ENCODE measurements at regions not wholly inside any gene's neighbourhood (a gene's known extent, or its start where the extent isn't known, plus 50 kb on each side); places are given as distances from the start of the nearest gene placed in this dataset.
"Not testable (repeated sequence)": the region's sequence is repeated elsewhere in the genome, so short reads cannot be mapped to it uniquely, and the experiment has no call there.

DNA sequence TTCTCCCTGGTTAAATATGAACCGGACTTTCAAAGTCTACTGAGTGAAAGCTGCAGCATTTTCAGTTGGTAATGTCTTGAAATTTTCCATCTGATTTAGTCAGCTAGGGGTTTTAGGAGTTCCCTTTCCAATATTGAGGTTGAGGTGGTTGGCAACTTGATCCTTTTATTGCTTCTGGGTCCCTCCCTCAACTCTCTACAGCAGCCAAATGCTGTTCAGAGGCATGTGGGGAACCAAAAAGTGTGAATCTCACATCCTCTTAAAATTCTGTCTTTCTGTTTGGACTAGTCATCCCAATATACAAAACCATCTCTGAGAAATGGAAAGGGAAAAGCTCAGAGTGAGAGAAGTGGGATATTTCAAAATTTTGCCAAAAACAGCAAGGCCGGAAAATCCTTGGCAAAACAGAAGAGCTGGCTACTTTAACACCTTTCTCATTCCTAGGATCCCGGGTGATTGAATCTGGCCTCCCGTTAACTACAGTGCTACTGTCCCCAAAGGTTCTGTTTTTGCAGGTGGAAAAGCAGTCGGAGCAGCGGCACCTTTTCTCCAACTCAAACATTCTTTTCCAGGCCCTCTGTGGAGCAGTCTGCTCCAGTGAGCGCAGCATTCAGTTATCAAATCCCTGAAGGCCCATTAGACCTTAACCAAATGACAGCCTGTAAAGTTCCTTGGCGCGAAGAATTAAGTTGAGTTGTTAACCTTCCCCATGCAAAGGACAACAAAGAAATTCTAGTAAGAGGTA, 345.9 kb upstream of the NUDT12 start:
- DNase-seq, result peak; percentile 74

DNA sequence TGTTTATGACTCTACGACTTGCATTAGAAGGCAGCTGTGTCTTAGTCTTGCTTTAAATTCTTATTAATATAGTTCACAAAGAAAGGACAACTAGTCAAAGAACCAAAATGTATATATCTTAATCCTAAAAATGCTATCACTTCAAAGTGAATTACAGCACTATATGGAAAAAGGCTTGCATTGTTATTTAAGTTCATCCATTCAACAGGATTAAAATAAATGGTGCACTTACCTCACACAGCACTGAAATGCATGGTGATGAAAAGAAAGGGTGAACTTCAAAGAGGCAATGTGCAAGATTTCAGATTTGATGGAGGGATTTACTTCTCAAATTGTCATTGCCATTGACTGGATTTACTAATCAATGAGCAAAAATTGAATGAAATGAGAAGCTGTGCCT, 344.4 kb upstream of the NUDT12 start:
- no peak for DNase-seq

DNA sequence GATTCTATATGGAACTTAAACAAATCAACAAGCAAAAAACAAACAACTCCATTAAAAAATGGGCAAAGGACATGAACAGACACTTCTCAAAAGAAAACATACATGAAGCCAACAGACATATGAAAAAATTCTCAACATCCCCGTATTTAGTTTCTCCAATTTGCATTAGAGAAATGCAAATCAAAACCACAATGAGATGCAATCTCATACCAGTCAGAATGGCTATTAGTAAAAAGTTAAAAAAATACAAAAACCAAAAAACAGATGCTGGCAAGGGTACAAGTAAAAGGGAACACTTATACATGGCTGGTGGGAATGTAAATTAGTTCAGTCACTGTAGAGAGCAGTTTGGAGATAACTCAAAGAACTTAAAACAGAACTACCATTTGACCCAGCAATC, 342.1 kb upstream of the NUDT12 start:
- DNase-seq, result no peak

DNA sequence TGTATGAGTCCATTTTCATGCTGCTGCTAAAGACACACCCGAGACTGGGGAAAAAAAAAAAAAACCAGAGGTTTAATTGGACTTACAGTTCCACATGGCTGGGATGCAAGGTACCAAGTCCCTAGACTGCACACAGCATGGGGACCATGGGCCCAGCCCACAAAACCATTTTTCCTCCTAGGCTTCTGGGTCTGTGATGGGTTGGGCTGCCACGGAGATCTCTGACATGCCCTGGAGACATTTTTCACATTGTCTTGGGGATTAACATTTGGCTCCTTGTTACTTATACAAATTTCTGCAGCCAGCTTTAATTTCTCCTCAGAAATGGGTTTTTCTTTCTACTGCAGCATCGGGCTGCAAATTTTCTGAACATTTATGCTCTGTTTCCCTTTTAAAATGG, 340.3 kb upstream of the NUDT12 start:
- DNase-seq, result no peak

DNA sequence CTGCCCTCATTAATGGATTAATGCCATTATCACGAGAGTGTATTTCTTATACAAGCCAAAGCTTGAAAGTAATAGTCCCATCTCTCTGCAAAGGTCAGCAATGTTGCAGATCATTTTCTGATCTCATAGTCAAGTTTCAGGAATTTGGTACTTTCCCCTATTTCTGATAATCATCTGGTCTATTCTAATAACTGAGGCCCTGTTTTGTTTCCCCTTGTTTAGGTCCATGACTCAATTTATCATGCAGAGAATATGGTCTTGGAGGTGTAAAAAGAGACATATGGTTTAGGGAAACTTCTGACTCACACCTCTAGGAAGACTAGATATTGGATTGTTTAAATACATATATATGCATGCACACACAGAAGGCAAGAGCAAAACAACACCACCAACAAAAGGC, 339.3 kb upstream of the NUDT12 start:
- DNase-seq, result no peak

DNA sequence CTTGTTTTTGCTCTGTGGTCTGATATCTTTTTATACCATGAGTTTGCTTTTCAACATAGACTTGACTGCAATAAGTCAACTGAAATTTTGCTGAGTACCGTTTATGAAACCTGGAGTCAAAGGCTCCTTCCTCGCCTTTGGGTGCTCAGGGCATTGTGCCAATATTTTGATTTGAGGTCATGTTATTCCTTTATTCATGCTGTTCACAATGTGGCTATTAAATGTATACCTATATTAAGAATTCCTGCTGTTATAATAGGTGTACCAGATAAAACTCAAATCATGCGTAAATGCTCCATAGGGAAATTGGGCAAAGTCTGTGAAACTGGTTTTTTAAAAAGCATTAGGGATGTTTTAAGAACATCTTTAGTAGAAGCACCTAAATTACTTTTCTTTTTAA, 334.0 kb upstream of the NUDT12 start:
- DNase-seq, result no peak

DNA sequence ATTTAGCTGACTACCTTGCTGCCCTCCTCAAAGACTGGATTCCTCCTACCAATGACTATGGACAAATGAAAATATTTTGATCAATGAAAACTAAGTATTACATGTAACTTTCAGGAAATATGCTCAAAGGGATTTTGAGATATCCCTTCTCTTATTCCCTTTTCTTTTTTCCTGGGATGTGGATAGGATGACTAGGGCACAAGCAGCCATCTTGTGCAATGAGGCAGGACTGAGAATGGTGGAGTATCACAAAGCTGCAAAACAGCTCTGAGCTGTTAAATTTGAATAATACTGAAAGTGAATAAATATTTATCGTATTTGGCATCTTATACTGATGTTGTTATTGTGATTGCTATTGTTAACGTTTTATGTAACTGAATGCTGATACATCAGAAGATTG, 333.1 kb upstream of the NUDT12 start:
- DNase-seq, result no peak

DNA sequence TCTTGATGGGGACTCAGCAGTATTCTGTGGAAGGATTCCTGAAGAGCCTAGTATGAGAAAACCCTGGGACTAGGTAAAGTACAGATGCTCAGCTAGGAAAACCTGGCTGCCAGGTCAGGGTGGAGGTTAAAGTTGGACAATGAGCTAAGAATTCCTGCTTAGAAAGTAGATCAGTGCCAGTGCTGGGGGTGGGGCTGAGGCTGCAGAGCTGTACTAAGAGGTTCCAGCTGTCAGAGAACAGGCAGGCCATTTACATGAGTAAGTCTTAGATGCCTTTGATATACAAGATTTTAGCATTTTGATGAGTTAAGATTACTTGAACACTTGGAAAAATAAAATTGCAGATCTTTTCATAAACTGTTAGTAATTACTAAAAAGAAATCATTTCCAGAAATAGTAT, 332.3 kb upstream of the NUDT12 start:
- no peak for DNase-seq

DNA sequence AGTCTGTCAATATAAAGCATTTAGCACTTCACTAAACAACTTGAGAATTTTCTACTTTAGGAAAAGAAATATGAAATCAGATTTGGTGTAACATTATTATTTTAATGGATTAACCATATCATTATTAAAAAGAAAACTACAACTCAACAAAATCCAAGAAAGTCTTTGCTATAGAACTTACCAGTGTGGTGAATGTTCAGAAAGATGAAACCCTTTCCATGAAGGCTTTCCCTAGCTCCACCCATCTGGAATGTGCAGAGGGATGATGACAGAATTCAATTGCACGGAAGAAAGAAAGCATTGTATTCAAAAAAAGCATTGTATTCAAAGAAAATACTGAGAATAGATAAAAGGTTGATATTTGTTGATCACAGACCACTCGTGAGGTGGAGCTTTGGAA, 328.6 kb upstream of the NUDT12 start:
- no peak for DNase-seq

DNA sequence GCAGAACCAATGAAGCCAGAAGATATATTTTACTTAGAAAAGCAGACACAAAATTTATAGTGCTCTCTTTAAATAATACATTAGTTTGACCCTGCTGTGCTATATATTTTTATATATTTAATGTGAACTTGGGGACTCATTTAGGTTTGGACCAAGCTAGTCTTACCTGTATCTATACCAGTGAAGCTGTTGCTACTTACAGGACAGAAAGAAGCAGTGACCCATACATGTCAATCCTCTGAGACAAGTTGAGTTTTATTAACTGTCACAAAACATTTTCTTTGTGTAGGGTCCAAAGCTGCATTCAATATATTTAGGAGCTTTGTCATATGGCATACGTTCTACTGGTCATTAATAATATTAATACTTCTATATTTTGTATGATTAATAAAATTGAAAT, 327.7 kb upstream of the NUDT12 start:
- no peak for DNase-seq

DNA sequence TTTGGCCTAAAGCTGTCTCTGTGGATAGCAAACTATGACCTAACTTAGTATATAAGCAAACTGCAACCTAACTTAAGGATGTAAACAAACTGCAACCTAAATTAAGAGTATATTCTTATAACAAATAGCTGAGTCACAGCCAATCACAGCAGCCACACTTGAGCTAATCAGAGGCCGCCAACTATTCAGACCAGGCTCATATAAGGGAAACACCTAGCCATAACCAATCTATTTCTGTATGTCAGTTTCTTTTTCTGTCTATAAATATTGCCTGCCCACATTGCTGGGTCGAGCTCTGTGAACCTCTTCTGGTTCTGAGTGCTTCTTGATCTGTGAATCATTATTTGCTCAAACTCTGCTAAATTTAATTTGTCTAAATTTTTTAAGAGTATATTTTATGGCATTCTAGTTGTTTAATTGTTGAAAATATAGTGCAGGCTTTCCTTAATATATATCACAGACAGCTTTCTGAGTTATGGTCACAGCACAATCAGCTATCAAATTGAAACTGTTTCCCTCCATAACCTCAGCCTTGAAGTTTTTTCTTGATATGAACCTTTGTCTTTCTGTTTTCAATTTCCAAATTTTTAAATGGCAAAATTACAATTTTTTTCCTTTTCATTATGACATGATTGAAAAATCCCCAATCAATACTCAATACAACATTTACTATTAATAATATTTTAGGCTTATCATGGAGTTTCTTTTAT, 327.1 kb upstream of the NUDT12 start:
- DNase-seq, result no peak

DNA sequence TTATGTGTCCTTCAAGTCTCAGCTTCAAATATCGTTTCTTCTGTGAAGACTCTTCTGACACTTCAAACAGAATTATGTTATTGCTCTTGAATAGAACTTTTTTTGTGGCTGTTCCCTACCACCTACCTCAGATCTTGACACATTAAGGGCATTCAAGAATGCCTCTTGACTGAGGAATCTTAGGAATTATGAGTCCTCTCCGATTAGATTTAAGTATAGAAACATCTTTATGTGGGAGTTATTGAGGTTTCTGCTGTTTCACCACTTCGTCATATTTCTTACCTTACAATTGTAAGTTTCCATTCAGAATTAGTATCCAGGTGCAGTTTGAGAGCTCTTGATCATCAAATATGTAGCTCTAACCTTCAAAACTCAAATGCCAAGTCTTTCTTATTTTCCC, 324.2 kb upstream of the NUDT12 start:
- DNase-seq, result no peak

DNA sequence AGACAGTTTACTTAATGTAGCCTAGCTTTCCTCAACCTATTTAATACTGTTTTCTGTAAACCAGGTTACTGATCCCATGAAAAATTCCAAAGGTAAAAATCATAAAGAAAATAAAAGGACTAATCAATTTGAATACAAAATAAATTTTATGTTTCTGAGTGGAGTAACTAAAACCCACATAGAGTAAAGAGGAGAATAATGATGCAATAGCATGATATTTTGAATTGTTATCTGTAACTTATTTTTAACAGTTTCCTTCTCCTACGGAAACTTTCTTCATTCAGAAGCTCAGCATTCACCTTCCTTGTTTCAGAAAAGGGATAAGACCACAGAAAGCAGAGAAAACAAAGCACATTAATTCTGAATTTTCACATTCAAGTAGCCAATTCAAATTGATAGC, 320.6 kb upstream of the NUDT12 start:
- no peak for DNase-seq

DNA sequence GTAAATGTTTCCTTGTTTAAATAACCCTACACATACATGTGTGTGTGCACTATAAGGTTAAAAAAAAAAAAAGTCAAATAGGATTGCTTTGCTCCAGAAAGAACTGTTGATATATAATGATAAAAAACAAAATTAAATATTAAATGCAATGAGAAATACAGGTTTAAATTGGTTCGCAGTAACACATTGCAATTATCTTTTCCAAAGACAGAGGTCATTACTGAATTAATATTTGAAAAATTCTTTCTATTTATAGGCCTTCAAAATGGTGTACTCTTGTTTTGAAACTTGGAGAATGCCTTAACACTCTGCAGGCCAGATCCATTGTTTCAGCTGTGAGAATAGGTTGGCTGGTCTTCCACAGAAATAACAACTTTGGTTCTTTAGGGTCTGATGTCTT, 319.0 kb upstream of the NUDT12 start:
- DNase-seq, result no peak

DNA sequence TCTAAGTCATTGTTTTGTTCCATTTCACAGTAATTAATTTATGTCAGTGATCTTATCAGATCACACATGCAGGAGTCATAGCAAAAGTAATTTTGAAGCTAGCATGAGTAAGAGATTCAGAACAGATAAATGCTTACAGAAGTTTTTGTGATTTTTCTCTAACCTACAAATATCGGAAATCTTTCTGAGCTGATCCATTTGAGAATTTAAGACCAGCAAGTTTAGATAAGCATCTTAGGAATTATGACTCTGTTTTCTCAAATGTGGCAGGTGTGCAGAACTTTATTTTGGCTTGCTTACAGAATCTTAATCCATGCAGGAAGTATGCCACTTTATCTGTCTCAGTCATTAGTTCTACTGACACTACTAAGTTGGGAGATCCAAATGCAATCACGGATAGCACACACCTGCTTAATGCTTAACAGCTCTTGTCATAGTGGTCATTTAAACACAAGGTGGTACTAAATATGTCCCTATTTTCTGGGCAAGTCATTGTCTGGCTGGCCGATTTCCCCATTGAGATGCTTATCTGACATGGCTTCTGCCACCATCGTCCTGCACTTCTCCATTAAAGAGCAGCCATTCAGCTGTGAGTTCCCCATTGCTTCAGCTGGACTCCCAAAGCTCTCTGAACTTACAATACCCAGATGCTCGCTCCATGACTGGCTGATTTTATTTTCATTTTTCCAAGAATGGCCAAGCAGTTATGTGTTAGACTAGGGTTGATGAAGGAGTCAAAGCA, 305.4 kb upstream of the NUDT12 start:
- no peak for DNase-seq

DNA sequence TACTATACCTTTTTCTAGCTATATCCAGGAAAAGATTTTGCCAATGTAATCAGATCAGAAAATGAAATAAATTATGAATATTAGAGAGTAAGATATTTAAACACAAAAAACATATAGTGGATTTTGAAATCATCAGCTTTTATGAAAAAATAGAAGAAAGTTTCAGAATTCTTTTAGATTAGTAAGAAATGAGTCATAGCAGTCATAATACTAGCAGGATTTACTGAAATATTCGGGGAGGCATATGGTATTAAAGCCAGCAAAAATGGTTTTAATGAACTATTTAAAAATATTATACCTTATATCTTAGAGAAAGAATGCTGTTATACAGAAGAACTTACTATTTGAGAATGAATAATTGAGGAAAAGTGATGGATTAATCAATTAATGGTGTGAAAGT, 303.6 kb upstream of the NUDT12 start:
- DNase-seq, result no peak

DNA sequence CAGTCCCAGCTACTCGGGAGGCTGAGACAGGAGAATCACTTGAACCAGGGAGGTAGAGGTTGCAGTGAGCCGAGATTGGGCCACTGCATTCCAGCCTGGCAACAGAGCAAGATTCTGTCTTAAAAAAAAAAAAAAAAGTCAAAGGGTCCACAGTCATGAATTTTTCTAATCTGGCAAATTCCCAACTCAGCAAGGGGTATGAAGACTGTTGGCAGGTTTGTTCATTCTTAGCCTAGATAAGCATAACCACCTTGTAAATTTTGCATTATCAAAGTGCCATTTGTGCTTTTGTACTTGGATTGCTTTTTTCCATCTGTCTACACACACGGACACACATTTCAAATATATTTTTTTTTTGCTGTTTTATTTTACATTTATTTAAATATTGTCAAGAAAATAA, 299.8 kb upstream of the NUDT12 start:
- no peak for DNase-seq

DNA sequence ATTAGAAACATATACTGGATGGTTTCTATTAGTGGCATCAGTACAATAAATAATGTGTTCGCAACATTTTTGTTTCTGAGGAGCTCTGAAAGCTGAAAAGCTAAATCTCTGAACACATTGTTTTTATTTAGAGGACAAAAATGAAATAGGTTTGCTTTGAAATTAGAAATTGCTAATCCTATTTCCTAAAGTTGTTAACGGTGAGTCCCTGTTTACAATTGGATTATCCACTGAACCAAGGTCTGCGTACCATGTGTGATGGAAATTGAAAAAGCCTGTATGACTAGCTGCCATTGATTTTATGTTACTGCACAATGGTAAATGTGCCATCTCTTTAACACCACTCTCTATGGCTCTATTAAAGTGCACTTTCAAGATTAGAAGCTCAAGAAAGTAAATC, 297.7 kb upstream of the NUDT12 start:
- no peak for DNase-seq

DNA sequence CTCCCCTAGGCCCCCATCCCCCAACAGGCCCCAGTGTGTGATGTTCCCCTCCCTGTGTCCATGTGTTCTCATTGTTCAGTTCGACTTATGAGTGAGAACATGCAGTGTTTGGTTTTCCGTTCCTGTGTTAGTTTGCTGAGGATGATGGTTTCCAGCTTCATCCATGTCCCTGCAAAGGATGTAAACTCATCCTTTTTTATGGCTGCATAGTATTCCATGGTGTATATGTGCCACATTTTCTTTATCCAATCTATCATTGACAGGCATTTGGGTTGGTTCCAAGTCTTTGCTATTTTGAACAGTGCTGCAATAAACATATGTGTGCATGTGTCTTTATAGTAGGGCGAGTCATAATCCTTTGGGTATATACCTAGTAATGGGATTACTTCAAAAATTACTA, 295.8 kb upstream of the NUDT12 start:
- not testable (repeated sequence) for DNase-seq

DNA sequence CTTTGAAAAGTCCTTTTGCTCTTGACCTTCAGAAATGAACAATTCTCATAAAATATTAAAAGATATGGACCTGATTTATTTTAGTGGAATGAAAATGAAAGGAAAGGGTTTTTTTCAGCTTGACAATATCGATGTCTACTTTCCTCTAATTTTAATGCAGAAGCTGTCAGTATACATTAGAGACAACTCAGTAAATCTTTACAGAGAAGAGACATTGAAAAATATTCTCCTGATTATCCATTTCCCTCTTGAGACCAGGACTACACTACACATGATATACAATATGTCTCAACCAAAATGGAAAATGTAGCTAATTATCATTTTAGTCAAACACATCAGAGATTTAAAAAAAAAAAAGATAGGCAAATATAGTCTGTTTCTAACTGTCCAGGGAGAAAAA, 288.5 kb upstream of the NUDT12 start:
- DNase-seq, result no peak

DNA sequence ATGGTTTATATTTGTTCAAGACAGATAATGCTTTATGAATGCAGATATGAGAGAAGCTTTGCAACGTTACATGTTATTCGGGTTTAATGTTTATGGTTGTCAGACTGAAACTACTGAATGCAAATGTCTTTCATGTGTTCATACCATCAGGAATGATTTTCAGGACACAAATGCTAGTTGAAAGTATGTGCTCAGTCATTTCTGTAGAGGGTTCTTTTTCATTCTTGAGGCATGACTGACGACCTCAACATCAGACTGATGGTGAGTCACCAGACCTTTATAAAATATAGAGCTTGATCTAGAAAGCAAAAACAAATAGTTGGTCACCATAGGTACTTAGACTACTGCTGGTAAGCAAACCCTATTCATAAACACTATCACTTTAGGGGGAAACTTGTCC, 287.3 kb upstream of the NUDT12 start:
- no peak for DNase-seq

DNA sequence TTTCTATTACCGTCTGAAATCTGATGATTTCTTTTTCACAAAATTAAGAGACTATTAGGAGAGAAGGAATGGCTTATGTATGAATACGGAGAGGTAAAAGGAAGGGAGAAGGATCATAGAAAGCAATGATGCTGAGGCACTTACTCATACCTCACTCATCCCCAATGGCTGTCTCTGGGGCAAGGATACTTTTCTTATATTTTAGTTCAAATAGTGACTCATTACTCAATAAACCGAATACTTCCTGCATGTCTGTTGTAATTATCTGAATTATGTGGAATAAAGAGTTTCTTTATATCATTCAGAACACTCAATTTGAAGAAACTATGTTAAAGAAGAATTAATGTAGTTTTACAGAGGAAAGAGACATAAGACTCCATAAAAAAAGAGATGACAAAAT, 284.5 kb upstream of the NUDT12 start:
- no peak for DNase-seq

DNA sequence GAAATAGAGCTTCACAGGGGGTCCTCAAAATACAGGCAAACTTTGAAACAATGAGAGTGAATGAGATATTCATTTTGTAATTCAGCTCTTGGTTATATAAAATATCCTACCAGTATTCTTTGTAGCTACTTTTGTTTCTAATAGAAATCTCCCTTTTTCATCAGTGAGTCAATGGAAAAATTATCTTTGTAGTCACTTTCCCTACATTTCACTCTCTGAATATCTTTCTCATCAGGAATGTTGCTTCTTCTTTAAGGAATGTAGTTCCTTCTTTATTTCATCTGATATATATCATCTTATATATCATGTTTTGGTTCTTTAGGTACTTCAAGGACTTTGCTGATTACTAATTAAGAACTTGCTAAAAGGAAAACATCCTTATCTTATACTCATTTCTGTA, 280.3 kb upstream of the NUDT12 start:
- no peak for DNase-seq

DNA sequence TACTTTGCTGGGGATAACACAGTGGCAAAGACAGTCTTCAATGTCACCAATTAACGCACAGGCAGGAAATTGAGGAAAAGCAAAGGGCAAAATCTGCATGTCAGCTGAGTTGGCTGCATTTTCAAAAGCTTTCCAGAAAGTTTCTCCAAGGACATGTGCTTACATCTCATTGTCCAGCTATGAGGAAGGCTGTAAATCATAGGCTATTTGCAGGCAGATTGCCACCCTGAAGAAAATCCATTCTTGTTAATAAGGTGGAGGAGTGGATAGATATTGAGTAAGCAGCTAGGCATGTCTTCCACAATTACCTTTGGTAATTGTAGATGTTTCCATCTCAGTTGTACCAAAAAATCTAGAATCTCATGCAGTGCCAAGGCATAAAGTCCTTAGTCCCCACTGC, 278.0 kb upstream of the NUDT12 start:
- no peak for DNase-seq

Data from NCI-H187 treated with DMSO at 0.1 percent for 48 hours (cell line).